AG04449 (cell line): ENCODE measurements at regions not wholly inside any gene's neighbourhood (a gene's known extent, or its start where the extent isn't known, plus 50 kb on each side); places are given as distances from the start of the nearest gene placed in this dataset.
A peak's percentile ranks its signal among the peaks of the same experiment; 100 is the strongest.
"Not testable (repeated sequence)": the region's sequence is repeated elsewhere in the genome, so short reads cannot be mapped to it uniquely, and the experiment has no call there.

ENCODE experiments used
- CTCF ChIA-PET: fragments of 350-600 bp; formaldehyde crosslinking; extraction: SDS; loops from one replicate; lab custom pipeline; 2021; ENCODE audit warnings: antibody characterized with exemption; lab: Yijun Ruan, JAX
- POLR2A ChIA-PET: fragments of 400-600, 350-600 bp; formaldehyde crosslinking; extraction: SDS; loops from one replicate; lab custom pipeline; 2020; ENCODE audit warnings: antibody characterized with exemption, inconsistent platforms; lab: Yijun Ruan, JAX
- DNase-seq: peaks from one replicate; pipeline ENCODE4 v3.0.0-alpha.2; 2010; ENCODE audit warnings: low read depth, low spot score
- H3K4me3 ChIP-seq: 2 replicates; pipeline ENCODE4 v1.5.1; 2011; ENCODE audit warnings: low read depth, mild to moderate bottlenecking, control low read depth, low read length
- CTCF ChIP-seq: IDR thresholded peaks from one replicate; pipeline ENCODE4 v1.5.1; 2011; ENCODE audit warnings: mild to moderate bottlenecking, moderate library complexity, low read length, control low read depth, inconsistent platforms; ENCODE audit not compliant: insufficient read depth; ENCODE audit errors: missing control alignments

- CTCF ChIA-PET: interaction anchor here (0.6 kb wide), 1 partner anchor 9 kb away, joined by 3 read pairs; no protein-coding TSS in a partner anchor
- H3K4me3 ChIP-seq: no peak overlapping the region
- no peak for DNase-seq
- POLR2A ChIA-PET: no interaction called here
- TF ChIP-seq CTCF: no peak
These were observed 137.1 kb downstream of the GASK1B start for GRCh38 chr4:158035662-158036195.

DNA sequence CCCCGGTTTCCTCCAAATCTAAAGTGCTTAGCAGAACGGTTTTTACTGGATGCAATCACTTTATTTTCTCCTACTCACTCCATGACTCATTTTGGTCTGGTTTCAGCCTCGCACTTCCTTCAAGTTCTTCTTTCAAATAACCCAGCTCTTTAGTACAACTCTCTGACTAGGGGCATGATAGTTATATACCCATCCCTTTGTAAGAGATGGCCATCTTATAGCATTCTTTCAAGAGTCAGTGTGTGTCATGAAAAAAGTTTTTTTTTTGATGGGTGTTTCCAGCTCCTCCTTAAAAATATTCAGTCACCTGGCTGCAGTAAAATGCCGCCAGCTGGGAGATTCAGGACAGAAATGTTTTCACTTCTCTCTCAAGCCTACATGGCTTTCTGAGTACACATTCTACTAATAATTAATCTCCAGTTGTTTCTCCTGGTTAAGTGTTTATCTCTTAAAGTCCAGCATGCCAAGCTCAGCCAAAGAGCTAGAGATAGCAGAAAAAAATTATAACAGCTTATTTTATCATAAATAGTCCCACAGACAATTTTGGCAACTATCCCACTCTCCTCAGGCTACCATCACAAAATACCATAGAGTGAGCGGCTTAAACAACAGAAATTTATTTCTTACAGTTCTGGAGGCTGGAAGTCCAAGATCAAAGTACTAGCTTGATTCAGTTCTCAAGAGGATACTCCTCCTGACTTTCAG, 139.3 kb downstream of the GASK1B start:
- CTCF ChIA-PET: no interaction called here
- TF ChIP-seq CTCF: no peak
- no peak overlapping the region for H3K4me3 ChIP-seq
- POLR2A ChIA-PET: interaction anchor here (1.0 kb wide), 1 partner anchor 18 kb away, joined by 3 read pairs; no protein-coding TSS in a partner anchor
- DNase-seq: no peak

DNA sequence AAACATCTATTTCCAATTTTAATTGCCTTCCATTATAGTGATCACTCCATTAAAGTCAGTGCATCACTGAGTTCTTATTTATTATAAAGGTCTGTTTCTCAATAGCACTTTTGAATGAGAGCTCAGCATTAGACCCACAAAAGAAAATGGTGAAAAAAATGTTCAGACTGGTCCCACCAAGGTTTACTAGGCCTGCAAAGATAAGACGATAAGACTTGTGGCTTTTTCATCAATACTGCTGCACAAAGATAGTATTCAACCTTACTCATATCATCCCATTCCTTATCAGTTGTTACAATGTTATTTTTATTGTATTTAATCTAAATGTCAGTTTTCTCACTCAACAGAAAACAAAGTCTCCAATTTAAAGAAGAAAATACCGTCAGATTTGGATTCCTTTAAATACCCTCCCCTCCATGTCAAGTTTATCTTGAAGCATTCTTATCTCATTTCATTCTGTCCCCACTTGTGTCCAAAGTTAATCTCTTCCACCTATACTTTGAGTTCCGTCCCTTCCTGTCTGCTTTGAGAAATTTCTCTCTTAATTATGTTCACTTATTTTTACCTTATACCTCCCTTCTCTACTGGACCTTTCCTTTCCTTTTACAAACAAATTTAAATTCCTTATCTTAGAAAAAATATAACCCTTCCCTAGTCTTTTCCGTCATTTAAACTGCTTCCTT, 140.0 kb downstream of the GASK1B start:
- ChIA-PET POLR2A (interaction anchor here (1.0 kb wide), 1 partner anchor 18 kb away, joined by 3 read pairs; no protein-coding TSS in a partner anchor), CTCF (no interaction called here)
- no peak for TF ChIP-seq CTCF
- DNase-seq: no peak
- no peak overlapping the region for H3K4me3 ChIP-seq

- POLR2A ChIA-PET, DNase-seq, CTCF ChIA-PET, H3K4me3 ChIP-seq: not testable (repeated sequence)
These were observed 144.4 kb downstream of the GASK1B start for GRCh38 chr4:158028381-158028780.

GRCh38 chr4:158025131-158025530, 147.7 kb downstream of the GASK1B start:
- CTCF ChIA-PET: no interaction called here

GRCh38 chr4:158020734-158021346, 152.0 kb downstream of the GASK1B start:
- ChIA-PET CTCF (interaction anchor here (1.0 kb wide), 1 partner anchor 151 kb away, joined by 3 read pairs; no protein-coding TSS in a partner anchor), POLR2A (no interaction called here)
- peak; percentile 69 for DNase-seq
- no peak overlapping the region for H3K4me3 ChIP-seq
- no peak for TF ChIP-seq CTCF

More at GRCh38 chr4:158025131-158025530, 147.7 kb downstream of the GASK1B start:
- POLR2A ChIA-PET: no interaction called here
- no peak overlapping the region for H3K4me3 ChIP-seq
- DNase-seq: no peak
- TF ChIP-seq CTCF: no peak
